Tibial nerve (tissue), 4 donors: ENCODE measurements at regions not wholly inside any gene's neighbourhood (a gene's known extent, or its start where the extent isn't known, plus 50 kb on each side); places are given as distances from the start of the nearest gene placed in this dataset.
"Not testable (repeated sequence)": the region's sequence is repeated elsewhere in the genome, so short reads cannot be mapped to it uniquely, and the experiment has no call there.

Experiments
- DNase-seq, 2 donors: peaks; one replicate each; pipeline ENCODE4 v3.0.0-alpha.2; 2019; ENCODE audit warnings: low spot score in 2 of 2
- H3K27ac ChIP-seq, 4 donors: fragments of 200-600 bp; sonication (generic) in 3 of 4; one replicate each; pipeline ENCODE4 v1.5.1; 2017 to 2019; ENCODE audit warnings: mild to moderate bottlenecking in 1 of 4
- H3K27me3 ChIP-seq, 2 donors: fragments of 200-600 bp; sonication (generic) in 1 of 2; one replicate each; pipeline versions ENCODE4 v1.5.1 to v1.6.0; 2017 to 2019
- H3K36me3 ChIP-seq, 3 donors: fragments of 200-600 bp; sonication (generic); one replicate each; pipeline ENCODE4 v1.5.1; 2018 to 2019
- H3K4me1 ChIP-seq, 4 donors: fragments of 200-600 bp; sonication (generic) in 3 of 4; one replicate each; pipeline ENCODE4 v1.5.1; 2017 to 2019
- H3K4me3 ChIP-seq, 4 donors: fragments of 200-600 bp; sonication (generic) in 3 of 4; one replicate each; pipeline ENCODE4 v1.5.1; 2017 to 2019; ENCODE audit warnings: mild to moderate bottlenecking in 1 of 4, moderate library complexity in 1 of 4
- H3K9me3 ChIP-seq, 4 donors: fragments of 200-600 bp; sonication (generic) in 3 of 4; one replicate each; pipeline ENCODE4 v1.5.1; 2017 to 2019
- CTCF ChIP-seq, 5 experiments: fragments of 200-600 bp in 3 of 5; fragments of 450-650 bp in 2 of 5; sonication (generic) in 3 of 5; IDR thresholded peaks; one replicate each; pipeline ENCODE4 v1.5.1; 2016 to 2019; ENCODE audit warnings: antibody characterized with exemption in 5 of 5, mild to moderate bottlenecking in 3 of 5, moderate library complexity in 2 of 5
- EP300 ChIP-seq, 2 donors: sonication (generic); formaldehyde crosslinking; IDR thresholded peaks; one replicate each; pipeline ENCODE4 v1.6.1; 2017; ENCODE audit warnings: antibody characterized with exemption in 2 of 2, mild to moderate bottlenecking in 1 of 2
- POLR2A ChIP-seq, 2 donors: fragments of 450-650 bp; IDR thresholded peaks; one replicate each; pipeline ENCODE4 v1.6.1; 2017; ENCODE audit warnings: antibody characterized with exemption in 2 of 2, mild to moderate bottlenecking in 2 of 2, moderate library complexity in 2 of 2
- WGBS, 2 donors: methylation state at CpG; one replicate each; pipeline ENCODE4 v1.1.5; 2018; 5-methylcytosine and 5-hydroxymethylcytosine counted together

- WGBS, 2 donors = 67 to 78% methylated on average over 1 to 2 of the region's 2 CpGs
- no peak overlapping the region for H3K27ac ChIP-seq
- no peaks in the 10 kb centered on the region for H3K27me3 ChIP-seq
- no peak for TF ChIP-seq CTCF (IDR thresholded peaks at IDR 0.05)
- TF ChIP-seq EP300 (IDR thresholded peaks at IDR 0.05) = no peak
- TF ChIP-seq POLR2A (IDR thresholded peaks at IDR 0.05) = no peak
- H3K4me3 ChIP-seq = no peak overlapping the region
- H3K36me3 ChIP-seq = no peaks in the 10 kb centered on the region
- DNase-seq = no peak
- no peaks in the 10 kb centered on the region for H3K4me1 ChIP-seq
- peaks cover 0 to 21% (median 3%) of the 10 kb centered on the region in 4 donors for H3K9me3 ChIP-seq
Measured at GRCh38 chr2:155583674-155584195, 748.8 kb downstream of the NR4A2 start.

GRCh38 chr2:155574941-155575340 lies 757.6 kb downstream of the NR4A2 start:
- DNase-seq = no peak
- Histone ChIP-seq H3K4me3 (no peak overlapping the region), H3K4me1 (no peaks in the 10 kb centered on the region), H3K27ac (no peak overlapping the region), H3K9me3 (peaks cover 0 to 3% (median 0%) of the 10 kb centered on the region in 4 donors), H3K27me3 (no peaks in the 10 kb centered on the region), H3K36me3 (no peaks in the 10 kb centered on the region)
- TF ChIP-seq EP300 (IDR thresholded peaks at IDR 0.05) = no peak
- TF ChIP-seq POLR2A (IDR thresholded peaks at IDR 0.05) = no peak
- no peak for TF ChIP-seq CTCF (IDR thresholded peaks at IDR 0.05)
- WGBS, 2 donors = 87 to 90% methylated on average over 1 of the region's 1 CpG

- Histone ChIP-seq H3K36me3 (no peaks in the 10 kb centered on the region), H3K27ac (no peak overlapping the region), H3K9me3 (no peaks in the 10 kb centered on the region), H3K4me1 (no peaks in the 10 kb centered on the region), H3K4me3 (peak overlapping the region in 2 of 4 donors; percentile 20 to 34), H3K27me3 (no peaks in the 10 kb centered on the region)
- WGBS, 2 donors = 82 to 85% methylated on average over 3 of the region's 3 CpGs
- DNase-seq = no peak
- TF ChIP-seq EP300 (IDR thresholded peaks at IDR 0.05) = no peak
- no peak for TF ChIP-seq POLR2A (IDR thresholded peaks at IDR 0.05)
- no peak for TF ChIP-seq CTCF (IDR thresholded peaks at IDR 0.05)
Measured at GRCh38 chr2:155547571-155547970, 785.0 kb downstream of the NR4A2 start.

GRCh38 chr2:155546721-155547555 lies 785.6 kb downstream of the NR4A2 start:
- no peaks in the 10 kb centered on the region for H3K27me3 ChIP-seq
- no peak overlapping the region for H3K27ac ChIP-seq
- DNase-seq = no peak
- H3K4me1 ChIP-seq = no peaks in the 10 kb centered on the region
- H3K9me3 ChIP-seq = no peaks in the 10 kb centered on the region
- 63 to 66% methylated on average over 11 of the region's 11 CpGs for WGBS, 2 donors
- H3K36me3 ChIP-seq = no peaks in the 10 kb centered on the region
- TF ChIP-seq CTCF (IDR thresholded peaks at IDR 0.05) (no peak), POLR2A (IDR thresholded peaks at IDR 0.05) (no peak), EP300 (IDR thresholded peaks at IDR 0.05) (no peak)
- H3K4me3 ChIP-seq = peak overlapping the region in 3 of 4 donors; percentile 8 to 34 (median 20)

- H3K4me3 ChIP-seq, H3K27ac ChIP-seq: not testable (repeated sequence)
- 89 to 92% methylated on average over 5 of the region's 5 CpGs for WGBS, 2 donors
Measured at GRCh38 chr2:155539028-155539427, 793.5 kb downstream of the NR4A2 start.

More at GRCh38 chr2:155539028-155539427, 793.5 kb downstream of the NR4A2 start:
- not testable (repeated sequence) for H3K9me3 ChIP-seq, DNase-seq, H3K4me1 ChIP-seq, H3K27me3 ChIP-seq, H3K36me3 ChIP-seq
